B cell (primary cell): ENCODE measurements at regions not wholly inside any gene's neighbourhood (a gene's known extent, or its start where the extent isn't known, plus 50 kb on each side); places are given as distances from the start of the nearest gene placed in this dataset.

Source experiments
- ATAC-seq: fragments of 200-7000 bp; cut with Tn5 transposase; one replicate; pipeline ENCODE4 v1.10.0; 2021; ENCODE audit warnings: low read depth, mild to moderate bottlenecking, moderate number of reproducible peaks, moderate library complexity
- CTCF ChIA-PET: fragments of 350-600 bp; sonication (Branson Sonifier 250); formaldehyde crosslinking; loops from one replicate; lab custom pipeline; 2021; ENCODE audit warnings: antibody characterized with exemption, inconsistent platforms; lab: Charles Lee
- POLR2A ChIA-PET: fragments of 350-600 bp; sonication (Branson Sonifier 250); formaldehyde crosslinking; loops from one replicate; lab custom pipeline; 2021; ENCODE audit warnings: antibody characterized with exemption; lab: Charles Lee
- DNase-seq: peaks from one replicate; pipeline ENCODE4 v3.0.0; 2013
- H2AFZ ChIP-seq: 2 replicates; pipeline ENCODE4 v1.6.1; 2012; ENCODE audit warnings: mild to moderate bottlenecking, low read depth, low read length; ENCODE audit not compliant: insufficient read depth, poor library complexity, severe bottlenecking
- H3K27ac ChIP-seq, 2 donors: 1 replicate in 1 of 2; 2 replicates in 1 of 2; pipeline ENCODE4 v1.5.1; 2012 to 2013; ENCODE audit warnings: low read length in 2 of 2, mild to moderate bottlenecking in 2 of 2, moderate library complexity in 1 of 2
- H3K27me3 ChIP-seq, 4 experiments: fragments of 200-600 bp in 1 of 4; sonication (generic) in 1 of 4; replicated peaks in 1 of 4; 1 replicate in 2 of 4; 2 replicates in 2 of 4; pipeline versions ENCODE4 v1.6.1 to v1.7.0; 2013 to 2016; ENCODE audit warnings: low read length in 3 of 4, mild to moderate bottlenecking in 2 of 4, mixed read lengths in 1 of 4, moderate library complexity in 1 of 4; ENCODE audit not compliant: insufficient read depth in 4 of 4, control insufficient read depth in 3 of 4; ENCODE audit errors: control extremely low read depth in 1 of 4
- H3K36me3 ChIP-seq, 2 experiments: replicated peaks in 1 of 2; 1 replicate in 1 of 2; 2 replicates in 1 of 2; pipeline versions ENCODE4 v1.6.1 to v1.7.1; 2013; ENCODE audit warnings: low read length in 1 of 2; ENCODE audit not compliant: insufficient read depth in 2 of 2, control insufficient read depth in 1 of 2; ENCODE audit errors: control extremely low read depth in 1 of 2, extremely low read depth in 1 of 2
- H3K4me1 ChIP-seq, 2 donors: fragments of 200-600 bp in 1 of 2; sonication (generic) in 1 of 2; 1 replicate in 1 of 2; 2 replicates in 1 of 2; pipeline versions ENCODE4 v1.5.1 to v1.6.1; 2013 to 2017; ENCODE audit warnings: low read length in 2 of 2; ENCODE audit not compliant: control insufficient read depth in 2 of 2, insufficient read depth in 2 of 2
- H3K4me2 ChIP-seq: replicated peaks from 2 replicates; pipeline ENCODE3; 2012; ENCODE audit warnings: mild to moderate bottlenecking, low read depth, low read length; ENCODE audit not compliant: poor library complexity, severe bottlenecking
- H3K4me3 ChIP-seq, 5 experiments: fragments of 200-600 bp in 1 of 5; sonication (generic) in 1 of 5; 1 replicate in 3 of 5; 2 replicates in 2 of 5; pipeline versions ENCODE4 v1.5.1 to v1.7.0; 2011 to 2016; ENCODE audit warnings: low read length in 4 of 5, mild to moderate bottlenecking in 4 of 5, low read depth in 2 of 5, control low read depth in 1 of 5, moderate library complexity in 1 of 5; ENCODE audit not compliant: insufficient read depth in 1 of 5; ENCODE audit errors: control extremely low read depth in 1 of 5, extremely low read depth in 1 of 5
- H3K79me2 ChIP-seq: fragments of 200-600 bp; sonication (generic); one replicate; pipeline ENCODE4 v1.6.0; 2016; ENCODE audit warnings: low read length; ENCODE audit not compliant: control insufficient read depth, insufficient read depth
- H3K9ac ChIP-seq: fragments of 200-600 bp; sonication (generic); 2 replicates; pipeline ENCODE4 v1.6.1; 2017; ENCODE audit warnings: mild to moderate bottlenecking, low read length, moderate library complexity
- H3K9me3 ChIP-seq, 3 donors: one replicate each; pipeline versions ENCODE4 v1.6.1 to v1.7.1; 2013; ENCODE audit warnings: low read length in 2 of 3; ENCODE audit not compliant: control insufficient read depth in 2 of 3, insufficient read depth in 1 of 3; ENCODE audit errors: control extremely low read depth in 1 of 3
- H4K20me1 ChIP-seq: 2 replicates; pipeline ENCODE4 v1.6.0; 2012; ENCODE audit warnings: mild to moderate bottlenecking, low read length; ENCODE audit not compliant: insufficient read depth, control insufficient read depth, poor library complexity, severe bottlenecking
- H3K27ac Mint-ChIP-seq: one replicate; pipeline ENCODE4 v1.8.0; 2021; ENCODE audit warnings: mixed read lengths
- H3K27me3 Mint-ChIP-seq: one replicate; pipeline ENCODE4 v1.8.0; 2021; ENCODE audit warnings: mixed read lengths
- H3K4me1 Mint-ChIP-seq: one replicate; pipeline ENCODE4 v1.8.0; 2021; ENCODE audit warnings: mixed read lengths
- H3K4me3 Mint-ChIP-seq: one replicate; pipeline ENCODE4 v1.8.0; 2021; ENCODE audit warnings: mixed read lengths
- H3K9me3 Mint-ChIP-seq: one replicate; pipeline ENCODE4 v1.8.0; 2022; ENCODE audit warnings: mixed read lengths; ENCODE audit not compliant: insufficient read depth
- CTCF ChIP-seq: fragments of 200-600 bp; IDR thresholded peaks from one replicate; pipeline ENCODE4 v1.8.0; 2022; ENCODE audit warnings: antibody characterized with exemption, mild to moderate bottlenecking
- EZH2 ChIP-seq: IDR thresholded peaks from 2 replicates; pipeline ENCODE4 v1.6.1; 2012; ENCODE audit warnings: borderline replicate concordance, low read depth, mild to moderate bottlenecking, moderate library complexity, low read length; ENCODE audit not compliant: insufficient read depth, poor library complexity, severe bottlenecking
- WGBS: methylation state at CpG from one replicate; pipeline ENCODE4 v1.1.5; 2013; ENCODE audit warnings: missing lambda C conversion rate; ENCODE audit not compliant: insufficient coverage; 5-methylcytosine and 5-hydroxymethylcytosine counted together
- intact Hi-C: fragments of 100-400 bp; cut with micrococcal nuclease; formaldehyde crosslinking; loops from one replicate; pipeline ENCODE4 v1.10.0; 2022

- Histone ChIP-seq H4K20me1 (no peaks in the 10 kb centered on the region), H3K9me3 (peaks cover 0 to 3% (median 0%) of the 10 kb centered on the region in 3 donors), H3K27ac (no peak overlapping the region), H2AFZ (no peak overlapping the region), H3K4me2 (no peak overlapping the region), H3K9ac (no peak overlapping the region), H3K36me3 (no peaks in the 10 kb centered on the region), H3K4me3 (no peak overlapping the region), H3K79me2 (no peaks in the 10 kb centered on the region), H3K4me1 (no peaks in the 10 kb centered on the region), H3K27me3 (no peaks in the 10 kb centered on the region)
- intact Hi-C loops = no loop called here
- CTCF ChIA-PET = no interaction called here
- TF ChIP-seq EZH2 (no peak), CTCF (no peak)
- Mint-ChIP-seq H3K27me3 (no peaks in the 10 kb centered on the region), H3K4me1 (no peaks in the 10 kb centered on the region), H3K9me3 (peaks cover 3% of the 10 kb centered on the region), H3K4me3 (no peak overlapping the region), H3K27ac (no peak overlapping the region)
- no peak for ATAC-seq
- DNase-seq = peak; percentile 3
- POLR2A ChIA-PET = no interaction called here
- WGBS = 80% methylated on average over 2 of the region's 5 CpGs
These were observed 304.7 kb upstream of the PTBP2 start for GRCh38 chr1:96416701-96417444.

- POLR2A ChIA-PET = no interaction called here
These were observed 302.6 kb upstream of the PTBP2 start for GRCh38 chr1:96418969-96419368.

More at GRCh38 chr1:96418969-96419368, 302.6 kb upstream of the PTBP2 start:
- no peaks in the 10 kb centered on the region for H3K79me2 ChIP-seq
- 94% methylated on average over 5 of the region's 6 CpGs for WGBS
- Mint-ChIP-seq H3K9me3 (peaks cover 3% of the 10 kb centered on the region), H3K4me1 (no peaks in the 10 kb centered on the region), H3K27ac (no peak overlapping the region), H3K4me3 (no peak overlapping the region), H3K27me3 (no peaks in the 10 kb centered on the region)
- no peak overlapping the region for H3K4me3 ChIP-seq
- no peak overlapping the region for H2AFZ ChIP-seq
- CTCF ChIA-PET = no interaction called here
- no peak overlapping the region for H3K9ac ChIP-seq
- no peak for DNase-seq
- H3K27ac ChIP-seq = no peak overlapping the region
- intact Hi-C loops = no loop called here
- TF ChIP-seq CTCF = no peak
- peaks cover 0 to 3% (median 0%) of the 10 kb centered on the region in 3 donors for H3K9me3 ChIP-seq
- H3K36me3 ChIP-seq = no peaks in the 10 kb centered on the region
- no peak for ATAC-seq
- no peak overlapping the region for H3K4me2 ChIP-seq
- H3K4me1 ChIP-seq = no peaks in the 10 kb centered on the region
- H3K27me3 ChIP-seq = no peaks in the 10 kb centered on the region
- H4K20me1 ChIP-seq = no peaks in the 10 kb centered on the region
